UCSD-AML1 (cell line): ENCODE measurements at regions not wholly inside any gene's neighbourhood (a gene's known extent, or its start where the extent isn't known, plus 50 kb on each side); places are given as distances from the start of the nearest gene placed in this dataset.
"Not testable (repeated sequence)": the region's sequence is repeated elsewhere in the genome, so short reads cannot be mapped to it uniquely, and the experiment has no call there.

Experiments
- DNase-seq: peaks from one replicate; lab custom pipeline; 2025; ENCODE audit not compliant: unreplicated experiment; lab: John Stamatoyannopoulos, UW

GRCh38 chr3:11739706-11740105, 96.0 kb upstream of the VGLL4 start:
- DNase-seq, result no peak

- no peak for DNase-seq
These were observed 95.4 kb upstream of the VGLL4 start for GRCh38 chr3:11739123-11739522.

GRCh38 chr3:11737742-11738141, 94.0 kb upstream of the VGLL4 start:
- no peak for DNase-seq

GRCh38 chr3:11736136-11736833, 92.6 kb upstream of the VGLL4 start:
- no peak for DNase-seq

DNA sequence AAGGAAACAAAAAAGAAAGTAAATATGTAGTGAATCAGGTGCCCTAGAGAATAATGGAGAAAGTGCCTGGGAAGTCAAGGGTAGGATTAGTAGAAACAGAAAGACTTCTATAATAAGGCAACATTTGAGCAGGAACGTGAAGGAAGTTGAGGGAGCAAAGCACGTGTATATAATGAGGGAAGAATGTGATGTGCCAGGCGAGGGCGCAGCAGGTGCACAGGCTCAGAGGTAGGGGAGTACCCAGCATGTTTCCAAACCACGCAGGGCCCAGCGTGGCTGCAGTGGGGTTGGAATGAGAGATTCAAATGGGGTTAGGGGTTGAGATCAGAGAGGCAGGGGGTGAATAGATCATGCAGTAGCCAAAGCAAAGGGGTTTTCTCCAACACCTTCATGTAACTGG, 91.9 kb upstream of the VGLL4 start:
- DNase-seq, result no peak

DNA sequence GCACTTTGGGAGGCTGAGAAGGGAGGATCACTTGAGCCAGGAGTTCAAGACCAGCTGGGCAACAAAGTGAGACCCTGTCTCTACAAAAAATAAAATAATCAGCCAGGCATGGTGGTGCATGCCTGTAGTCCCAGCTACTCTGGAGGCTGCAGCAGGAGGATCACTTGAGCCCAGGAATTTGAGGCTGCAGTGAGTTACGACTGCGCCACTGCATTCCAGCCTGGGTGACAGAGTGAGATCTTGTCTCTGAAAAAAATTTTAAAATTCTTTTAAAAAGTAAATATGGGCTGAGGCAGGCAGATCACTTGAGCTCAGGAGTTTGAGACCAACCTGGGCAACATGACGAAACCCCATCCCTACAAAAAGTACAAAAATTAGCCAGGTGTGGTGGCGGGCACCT, 91.4 kb upstream of the VGLL4 start:
- DNase-seq, result not testable (repeated sequence)

DNA sequence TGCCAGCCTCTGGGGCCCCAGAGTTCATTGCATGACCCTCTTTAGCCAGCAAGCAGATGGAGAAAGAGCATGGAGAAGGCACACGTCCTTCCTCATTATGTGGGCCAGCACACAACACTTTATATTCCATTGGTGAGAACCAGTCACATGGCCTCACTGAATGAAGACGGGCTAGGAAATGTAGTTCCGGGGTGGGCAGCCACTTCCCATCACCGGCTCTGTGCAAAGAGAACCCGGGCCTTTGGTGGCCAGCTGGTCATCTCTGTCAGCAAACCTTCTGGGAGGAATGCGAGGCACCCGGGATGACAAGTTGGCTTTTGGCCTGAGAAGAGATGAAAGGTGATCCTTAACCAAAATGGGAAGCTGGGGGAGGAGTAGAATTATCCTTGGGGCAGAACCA, 90.2 kb upstream of the VGLL4 start:
- no peak for DNase-seq

- no peak for DNase-seq
These were observed 83.5 kb upstream of the VGLL4 start for GRCh38 chr3:11727207-11727606.

GRCh38 chr3:11726146-11726545, 82.4 kb upstream of the VGLL4 start:
- no peak for DNase-seq

GRCh38 chr3:11725340-11725641, 81.6 kb upstream of the VGLL4 start:
- DNase-seq, result not testable (repeated sequence)

- no peak for DNase-seq
These were observed 81.1 kb upstream of the VGLL4 start for GRCh38 chr3:11724615-11725339.

GRCh38 chr3:11721479-11721878, 77.8 kb upstream of the VGLL4 start:
- no peak for DNase-seq

DNA sequence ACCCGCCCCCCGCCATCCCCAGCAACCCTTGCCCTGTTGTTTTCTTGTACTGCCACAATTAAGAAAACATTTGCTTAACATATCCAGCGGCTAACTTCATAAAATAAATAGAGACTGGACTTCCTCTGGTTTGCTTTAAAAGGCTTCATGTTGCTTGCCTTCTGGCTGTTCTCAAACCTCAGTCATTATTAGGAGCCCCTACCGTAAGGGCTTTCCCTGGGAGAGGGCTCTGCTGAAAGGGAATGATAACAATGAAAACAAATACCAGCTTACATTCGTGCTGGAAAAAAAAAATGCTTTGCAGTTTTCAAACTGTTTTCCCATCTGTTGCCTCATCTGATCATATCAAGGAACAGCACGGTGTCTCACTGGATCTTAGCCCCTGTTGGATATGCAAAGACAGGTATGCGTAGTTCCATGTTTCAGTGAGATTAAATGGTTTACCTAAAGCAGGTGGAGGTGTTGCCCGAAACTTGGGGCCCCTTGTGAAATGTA, 77.2 kb upstream of the VGLL4 start:
- DNase-seq, result no peak

DNA sequence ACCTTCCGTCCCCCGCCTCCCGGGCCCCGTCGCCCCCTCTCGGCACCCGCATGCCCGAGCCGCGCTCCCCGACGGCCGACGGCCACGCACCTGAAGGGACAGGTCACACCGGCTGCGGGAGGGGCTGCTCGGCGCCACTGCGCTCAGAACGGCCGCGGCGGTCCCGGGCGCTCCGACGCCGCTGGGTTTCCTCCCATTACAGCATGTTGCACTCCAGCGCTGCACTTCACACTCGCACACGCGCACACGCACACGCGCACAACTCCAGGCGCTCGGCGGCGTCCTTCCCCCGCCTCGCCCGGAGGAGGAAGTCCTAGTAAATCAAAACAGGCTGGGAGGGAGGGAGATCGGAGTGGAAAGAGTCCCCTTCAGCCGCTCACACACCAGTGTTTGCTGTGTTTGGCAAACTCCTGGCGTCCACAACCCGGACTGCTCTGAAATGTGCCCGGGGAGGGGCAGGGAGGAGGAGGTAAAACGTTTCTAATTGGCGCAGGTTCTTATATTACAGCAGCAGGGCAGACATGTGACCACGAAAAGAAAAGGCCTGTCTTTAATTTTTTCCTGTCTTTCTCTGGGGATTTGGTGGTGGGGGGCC, 76.7 kb upstream of the VGLL4 start:
- DNase-seq, result peak; percentile 42

- no peak for DNase-seq
These were observed 75.9 kb upstream of the VGLL4 start for GRCh38 chr3:11719406-11720303.

GRCh38 chr3:11718637-11719405, 75.1 kb upstream of the VGLL4 start:
- DNase-seq, result no peak

GRCh38 chr3:11717768-11718636, 74.3 kb upstream of the VGLL4 start:
- no peak for DNase-seq

DNA sequence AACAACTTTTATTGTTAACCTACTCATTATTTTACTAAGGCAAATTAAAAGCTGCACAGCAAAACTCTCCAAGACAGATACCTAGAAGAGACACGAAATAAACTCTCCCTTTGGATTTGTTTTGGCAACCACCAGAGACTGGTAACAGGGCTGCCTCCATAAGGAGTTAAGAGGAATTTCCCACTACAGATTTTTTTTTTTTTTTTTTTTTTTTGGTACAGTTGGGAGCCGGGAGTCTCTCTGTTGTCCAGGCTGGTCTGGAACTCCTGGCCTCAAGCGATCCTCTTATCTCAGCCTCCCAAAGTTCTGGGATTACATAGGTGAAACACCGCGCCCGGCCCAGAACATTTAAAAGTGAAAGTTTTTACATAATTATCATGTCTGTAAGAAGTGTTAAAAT, 73.6 kb upstream of the VGLL4 start:
- DNase-seq, result no peak

DNA sequence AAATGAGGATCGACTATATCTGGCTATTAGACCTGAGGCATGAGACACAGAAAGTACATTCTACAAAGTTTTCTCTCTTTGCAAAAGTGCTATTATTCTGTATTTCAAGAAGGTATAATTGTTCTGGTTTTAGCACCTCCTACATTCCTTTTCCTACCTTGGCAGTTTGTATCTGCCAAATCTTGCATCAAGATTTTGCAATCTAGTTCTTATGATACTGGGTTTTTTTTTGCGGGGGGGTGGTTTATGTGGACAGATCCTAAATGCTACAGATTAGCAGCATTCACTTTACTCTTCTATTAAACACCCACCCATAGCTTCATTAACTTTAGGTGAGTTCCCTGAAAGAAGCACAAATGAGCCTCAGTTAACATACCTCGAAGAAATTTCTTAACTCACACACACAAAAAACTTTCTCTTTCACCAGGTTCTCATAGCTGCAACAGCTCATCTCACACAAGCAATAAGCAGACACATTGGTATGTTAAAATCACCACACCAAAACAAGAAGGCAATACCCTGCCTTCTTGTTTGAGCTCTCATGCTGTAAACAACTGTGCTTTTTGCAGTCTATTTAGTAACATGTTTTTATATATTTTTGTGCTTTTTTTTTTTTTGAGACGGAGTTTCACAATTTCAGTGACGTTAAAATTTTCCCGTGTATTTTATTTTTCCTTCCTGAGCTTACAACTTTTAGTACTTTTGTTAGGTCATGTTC, 73.0 kb upstream of the VGLL4 start:
- no peak for DNase-seq
